H1 (cell line): ENCODE measurements at regions not wholly inside any gene's neighbourhood (a gene's known extent, or its start where the extent isn't known, plus 50 kb on each side); places are given as distances from the start of the nearest gene placed in this dataset.

ENCODE experiments used
- CTCF ChIA-PET: fragments of 300-600 bp; sonication (Branson Sonifier 250); formaldehyde crosslinking; loops from one replicate; lab custom pipeline; 2021; ENCODE audit not compliant: partially characterized antibody; lab: Charles Lee
- POLR2A ChIA-PET: fragments of 300-600 bp; sonication (Branson Sonifier 250); formaldehyde crosslinking; loops from one replicate; lab custom pipeline; 2021; ENCODE audit warnings: inconsistent platforms; ENCODE audit not compliant: partially characterized antibody; lab: Charles Lee
- DNase-seq, 2 experiments: peaks; one replicate each; pipeline versions ENCODE4 v3.0.0 to v3.0.0-alpha.2; 2010 to 2022; ENCODE audit warnings: low spot score in 2 of 2, low read depth in 1 of 2, mixed read lengths in 1 of 2
- FAIRE-seq: peaks from 2 replicates; lab custom pipeline; 2011; peaks lifted over from hg19 to GRCh38; lab: Jason Lieb, UNC
- H2AFZ ChIP-seq: 2 replicates; pipeline ENCODE4 v1.8.1; 2012; ENCODE audit warnings: low read length, inconsistent platforms
- H2AK5ac ChIP-seq: 2 replicates; pipeline ENCODE4 v1.6.1; 2013; ENCODE audit warnings: low read depth, low read length
- H2BK120ac ChIP-seq: replicated peaks from 2 replicates; pipeline ENCODE3; 2013; ENCODE audit warnings: low read depth, low read length, inconsistent platforms
- H2BK12ac ChIP-seq: 2 replicates; pipeline ENCODE4 v1.6.1; 2013; ENCODE audit warnings: low read depth, low read length
- H2BK15ac ChIP-seq: 2 replicates; pipeline ENCODE4 v1.6.1; 2013; ENCODE audit warnings: low read length
- H2BK20ac ChIP-seq: 2 replicates; pipeline ENCODE4 v1.6.1; 2013; ENCODE audit warnings: low read length
- H2BK5ac ChIP-seq: 2 replicates; pipeline ENCODE4 v1.6.1; 2013; ENCODE audit warnings: low read depth, low read length
- H3K14ac ChIP-seq: 2 replicates; pipeline ENCODE4 v1.6.1; 2013; ENCODE audit warnings: inconsistent platforms; ENCODE audit not compliant: insufficient read length
- H3K18ac ChIP-seq: 2 replicates; pipeline ENCODE4 v1.6.1; 2013; ENCODE audit warnings: low read length; ENCODE audit errors: extremely low read depth
- H3K23ac ChIP-seq: 2 replicates; pipeline ENCODE4 v1.6.1; 2013; ENCODE audit warnings: inconsistent platforms; ENCODE audit not compliant: insufficient read length
- H3K23me2 ChIP-seq: 2 replicates; pipeline ENCODE4 v1.6.1; 2013; ENCODE audit warnings: low read depth, low read length
- H3K27ac ChIP-seq: 2 replicates; pipeline ENCODE4 v1.6.1; 2011; ENCODE audit warnings: low read depth, low read length, inconsistent platforms
- H3K27me3 ChIP-seq, 4 experiments: replicated peaks in 1 of 4; 1 replicate in 1 of 4; 2 replicates in 3 of 4; pipeline versions ENCODE4 v1.6.1 to v1.8.1; 2011 to 2013; ENCODE audit warnings: low read length in 3 of 4, mild to moderate bottlenecking in 3 of 4, inconsistent platforms in 2 of 4, mixed read lengths in 2 of 4, moderate library complexity in 1 of 4; ENCODE audit not compliant: control insufficient read depth in 3 of 4, insufficient read depth in 3 of 4; ENCODE audit errors: extremely low read depth in 1 of 4
- H3K36me3 ChIP-seq, 4 experiments: 2 replicates each; pipeline versions ENCODE4 v1.6.1 to v1.8.1; 2011 to 2013; ENCODE audit warnings: mild to moderate bottlenecking in 4 of 4, low read length in 3 of 4, moderate library complexity in 2 of 4, control low read depth in 1 of 4, inconsistent platforms in 1 of 4; ENCODE audit not compliant: insufficient read depth in 4 of 4, control insufficient read depth in 2 of 4
- H3K4ac ChIP-seq: replicated peaks from 2 replicates; pipeline ENCODE3; 2013; ENCODE audit warnings: low read length, low read depth, mixed read lengths, inconsistent platforms; ENCODE audit not compliant: insufficient read length
- H3K4me1 ChIP-seq, 4 experiments: replicated peaks in 1 of 4; 1 replicate in 1 of 4; 2 replicates in 3 of 4; pipeline versions ENCODE4 v1.6.1 to v1.8.1; 2011 to 2013; ENCODE audit warnings: low read length in 3 of 4, inconsistent platforms in 2 of 4, mixed read lengths in 1 of 4; ENCODE audit not compliant: insufficient read depth in 4 of 4, control insufficient read depth in 3 of 4
- H3K4me2 ChIP-seq, 2 experiments: 2 replicates each; pipeline versions ENCODE4 v1.6.1 to v1.8.1; 2011 to 2013; ENCODE audit warnings: low read depth in 2 of 2, low read length in 2 of 2, control low read depth in 1 of 2, inconsistent platforms in 1 of 2, mild to moderate bottlenecking in 1 of 2; ENCODE audit not compliant: insufficient read depth in 1 of 2
- H3K4me3 ChIP-seq, 4 experiments: fragments of 200-600, 300-600 bp in 1 of 4; sonication (generic), shearing (Covaris generic), sonication (Bioruptor Twin) in 1 of 4; 2 replicates each; pipeline versions ENCODE4 v1.5.1 to v1.8.1; 2011 to 2016; ENCODE audit warnings: low read length in 4 of 4, low read depth in 3 of 4, control low read depth in 2 of 4, inconsistent platforms in 2 of 4, mild to moderate bottlenecking in 2 of 4, mixed read lengths in 1 of 4, moderate library complexity in 1 of 4; ENCODE audit not compliant: insufficient read depth in 2 of 4; ENCODE audit errors: extremely low read depth in 1 of 4
- H3K56ac ChIP-seq: replicated peaks from 2 replicates; pipeline ENCODE3; 2013; ENCODE audit warnings: low read depth, mild to moderate bottlenecking, mixed read lengths, low read length, inconsistent platforms; ENCODE audit not compliant: insufficient read length
- H3K79me1 ChIP-seq: 2 replicates; pipeline ENCODE4 v1.6.1; 2013; ENCODE audit warnings: low read depth, low read length, control low read depth
- H3K79me2 ChIP-seq, 2 experiments: 2 replicates each; pipeline versions ENCODE4 v1.6.1 to v1.8.1; 2012 to 2013; ENCODE audit warnings: low read length in 2 of 2, mild to moderate bottlenecking in 2 of 2, inconsistent platforms in 1 of 2; ENCODE audit not compliant: insufficient read depth in 2 of 2, control insufficient read depth in 1 of 2
- H3K9ac ChIP-seq, 4 experiments: replicated peaks in 1 of 4; 1 replicate in 1 of 4; 2 replicates in 3 of 4; pipeline versions ENCODE4 v1.6.1 to v1.8.1; 2011 to 2013; ENCODE audit warnings: low read depth in 3 of 4, low read length in 3 of 4, control low read depth in 2 of 4, mild to moderate bottlenecking in 2 of 4, moderate library complexity in 2 of 4, inconsistent platforms in 1 of 4; ENCODE audit errors: extremely low read depth in 1 of 4
- H3K9me3 ChIP-seq, 2 experiments: 2 replicates each; pipeline versions ENCODE4 v1.6.1 to v1.8.1; 2012 to 2013; ENCODE audit warnings: mild to moderate bottlenecking in 2 of 2, moderate library complexity in 2 of 2, control low read depth in 1 of 2, inconsistent platforms in 1 of 2, low read depth in 1 of 2, low read length in 1 of 2, mixed read lengths in 1 of 2; ENCODE audit not compliant: insufficient read depth in 2 of 2
- H4K20me1 ChIP-seq, 2 experiments: replicated peaks in 1 of 2; 2 replicates each; pipeline versions ENCODE3 to v1.8.1; 2011 to 2013; ENCODE audit warnings: inconsistent platforms in 2 of 2, low read length in 2 of 2, mild to moderate bottlenecking in 1 of 2; ENCODE audit not compliant: insufficient read depth in 2 of 2, control insufficient read depth in 1 of 2
- H4K5ac ChIP-seq: 2 replicates; pipeline ENCODE4 v1.6.1; 2013; ENCODE audit warnings: low read length, low read depth, mixed read lengths, inconsistent platforms; ENCODE audit not compliant: insufficient read length
- H4K8ac ChIP-seq: 2 replicates; pipeline ENCODE4 v1.8.0; 2013; ENCODE audit warnings: mild to moderate bottlenecking, moderate library complexity, low read length, inconsistent platforms; ENCODE audit not compliant: insufficient read depth; ENCODE audit errors: extremely low read depth
- H4K91ac ChIP-seq: replicated peaks from 2 replicates; pipeline ENCODE3; 2013; ENCODE audit warnings: low read length, mixed read lengths, inconsistent platforms; ENCODE audit not compliant: insufficient read length
- ASH2L ChIP-seq: fragments of 200-600, 300-600 bp; sonication (generic); IDR thresholded peaks from one replicate; pipeline ENCODE4 v1.7.1; 2017; ENCODE audit warnings: low read length
- CBX5 ChIP-seq: fragments of 300-800, 300-1000 bp; sonication (generic); IDR thresholded peaks from 2 replicates; pipeline ENCODE4 v1.7.1; 2016; ENCODE audit warnings: antibody characterized with exemption, low read length, low read depth
- CHD2 ChIP-seq: IDR thresholded peaks from 2 replicates; pipeline ENCODE4 v1.6.1; 2012; ENCODE audit warnings: low read length, improper control_type of control experiment
- EGR1 ChIP-seq: IDR thresholded peaks from 2 replicates; pipeline ENCODE4 v1.6.1; 2011; ENCODE audit warnings: low read depth, low read length, borderline replicate concordance
- FOSL1 ChIP-seq: IDR thresholded peaks from 2 replicates; pipeline ENCODE4 v1.6.1; 2011; ENCODE audit warnings: mild to moderate bottlenecking, low read depth, low read length, moderate library complexity; ENCODE audit not compliant: insufficient read depth
- JUN ChIP-seq: IDR thresholded peaks from 2 replicates; pipeline ENCODE4 v1.6.1; 2011; ENCODE audit warnings: low read depth, mild to moderate bottlenecking, improper control_type of control experiment, low read length
- MAFK ChIP-seq: IDR thresholded peaks from 2 replicates; pipeline ENCODE4 v1.6.1; 2012; ENCODE audit warnings: low read depth, mild to moderate bottlenecking, improper control_type of control experiment, low read length
- NANOG ChIP-seq: IDR thresholded peaks from 2 replicates; pipeline ENCODE4 v1.6.1; 2011; ENCODE audit warnings: low read length, low read depth, mild to moderate bottlenecking, inconsistent platforms; ENCODE audit not compliant: insufficient read depth, poor library complexity, severe bottlenecking
- SIX5 ChIP-seq: IDR thresholded peaks from 2 replicates; pipeline ENCODE4 v1.6.1; 2011; ENCODE audit warnings: mild to moderate bottlenecking, low read depth, low read length
- SP2 ChIP-seq: IDR thresholded peaks from 2 replicates; pipeline ENCODE4 v1.6.1; 2012; ENCODE audit warnings: mild to moderate bottlenecking, low read length, inconsistent platforms
- WGBS, 2 experiments: shearing (Covaris generic) in 1 of 2; methylation state at CpG; one replicate each; pipeline versions ENCODE4 v1.1.6 to v1.1.7; 2013 to 2015; ENCODE audit warnings: low lambda C conversion rate in 2 of 2, mixed read lengths in 2 of 2, inconsistent platforms in 1 of 2, low coverage in 1 of 2, missing lambda C conversion rate in 1 of 2; ENCODE audit not compliant: insufficient replicate concordance in 2 of 2, insufficient coverage in 1 of 2, insufficient read length in 1 of 2; ENCODE audit errors: extremely low coverage in 1 of 2, missing lambda C conversion rate in 1 of 2; 5-methylcytosine and 5-hydroxymethylcytosine counted together
- TF ChIP-seq, protein P1 (sequence below): IDR thresholded peaks from 2 replicates; pipeline ENCODE4 v1.6.1; 2012; ENCODE audit warnings: inconsistent platforms
- TF ChIP-seq, protein P2 (sequence below): IDR thresholded peaks from 2 replicates; pipeline ENCODE4 v1.6.1; 2011; ENCODE audit warnings: low read length, improper control_type of control experiment

DNA sequence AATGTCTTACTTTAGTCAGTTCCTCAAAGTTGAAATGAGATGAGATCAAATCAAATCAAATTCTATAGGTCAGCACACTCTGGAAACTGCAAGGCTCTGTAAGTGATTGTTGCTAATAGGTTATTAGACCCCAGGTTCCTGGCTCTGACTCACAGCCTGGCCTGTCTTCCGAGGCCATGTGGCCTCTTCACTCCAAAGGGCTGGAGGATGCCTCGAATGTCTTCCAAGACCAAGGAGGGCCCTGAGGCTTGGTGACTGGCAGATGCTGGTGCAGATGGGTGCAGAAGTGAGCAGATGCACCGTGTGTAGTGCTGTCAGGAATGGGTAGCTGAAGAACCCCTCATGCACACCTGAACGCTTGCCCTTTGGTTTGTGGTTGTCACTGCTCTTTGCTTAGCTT is 113.4 kb downstream of the MAB21L3 start:
- H3K4ac ChIP-seq, result no peak overlapping the region
- H3K9ac ChIP-seq, result no peak overlapping the region
- H3K23ac ChIP-seq, result no peak overlapping the region
- no peak for FAIRE-seq
- CTCF ChIA-PET, result interaction anchor here (0.9 to 2.3 kb wide), 3 partner anchors 19 to 233 kb away, joined by 3 to 9 read pairs (median 3); no protein-coding TSS in a partner anchor
- H2BK12ac ChIP-seq, result no peak overlapping the region
- no peak overlapping the region for H2BK5ac ChIP-seq
- H3K27me3 ChIP-seq, result no peaks in the 10 kb centered on the region
- no peaks in the 10 kb centered on the region for H3K79me2 ChIP-seq
- WGBS, 2 experiments, result 91% methylated on average over 4 of the region's 4 CpGs; no CpG with 5 or more reads in 1 of the 2 experiments
- H3K27ac ChIP-seq, result no peak overlapping the region
- H4K8ac ChIP-seq, result no peak overlapping the region
- no peaks in the 10 kb centered on the region for H4K20me1 ChIP-seq
- no peak overlapping the region for H3K4me3 ChIP-seq
- H3K79me1 ChIP-seq, result no peaks in the 10 kb centered on the region
- POLR2A ChIA-PET, result no interaction called here
- H3K4me2 ChIP-seq, result no peak overlapping the region
- DNase-seq, result no peak
- H2AK5ac ChIP-seq, result no peak overlapping the region
- no peak overlapping the region for H2BK120ac ChIP-seq
- H4K5ac ChIP-seq, result no peak overlapping the region
- 0 out of 2 replicates have a peak overlapping the region, but pooled peaks have one; percentile 0 for H2AFZ ChIP-seq
- H3K18ac ChIP-seq, result no peak overlapping the region
- H3K56ac ChIP-seq, result no peak overlapping the region
- no peaks in the 10 kb centered on the region for H3K23me2 ChIP-seq
- H3K36me3 ChIP-seq, result no peaks in the 10 kb centered on the region
- H3K9me3 ChIP-seq, result no peaks in the 10 kb centered on the region
- no peak overlapping the region for H2BK20ac ChIP-seq
- H3K4me1 ChIP-seq, result peaks cover 0 to 4% (median 0%) of the 10 kb centered on the region in 4 experiments; a peak in 1 of 7 replicates
- no peak overlapping the region for H2BK15ac ChIP-seq
- H3K14ac ChIP-seq, result no peak overlapping the region
- no peak overlapping the region for H4K91ac ChIP-seq
- TF ChIP-seq JUN, result no peak
- TF ChIP-seq CHD2, result no peak
- no peak for TF ChIP-seq SP2
- TF ChIP-seq FOSL1, result no peak
- TF ChIP-seq EGR1, result no peak
- TF ChIP-seq, protein P1, sequence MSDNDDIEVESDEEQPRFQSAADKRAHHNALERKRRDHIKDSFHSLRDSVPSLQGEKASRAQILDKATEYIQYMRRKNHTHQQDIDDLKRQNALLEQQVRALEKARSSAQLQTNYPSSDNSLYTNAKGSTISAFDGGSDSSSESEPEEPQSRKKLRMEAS, result no peak
- no peak for TF ChIP-seq CBX5
- no peak for TF ChIP-seq NANOG
- TF ChIP-seq MAFK, result no peak
- no peak for TF ChIP-seq ASH2L
- TF ChIP-seq, protein P2, sequence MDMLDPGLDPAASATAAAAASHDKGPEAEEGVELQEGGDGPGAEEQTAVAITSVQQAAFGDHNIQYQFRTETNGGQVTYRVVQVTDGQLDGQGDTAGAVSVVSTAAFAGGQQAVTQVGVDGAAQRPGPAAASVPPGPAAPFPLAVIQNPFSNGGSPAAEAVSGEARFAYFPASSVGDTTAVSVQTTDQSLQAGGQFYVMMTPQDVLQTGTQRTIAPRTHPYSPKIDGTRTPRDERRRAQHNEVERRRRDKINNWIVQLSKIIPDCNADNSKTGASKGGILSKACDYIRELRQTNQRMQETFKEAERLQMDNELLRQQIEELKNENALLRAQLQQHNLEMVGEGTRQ, result no peak
- no peak for TF ChIP-seq SIX5
